Fibroblast of lung (primary cell): ENCODE measurements at regions not wholly inside any gene's neighbourhood (a gene's known extent, or its start where the extent isn't known, plus 50 kb on each side); places are given as distances from the start of the nearest gene placed in this dataset.
A peak's percentile ranks its signal among the peaks of the same experiment; 100 is the strongest.

Experiments used
- DNase-seq, 2 donors: peaks; one replicate each; pipeline versions ENCODE4 v3.0.0 to v3.0.0-alpha.2; 2010; ENCODE audit warnings: low read depth in 2 of 2
- H2AFZ ChIP-seq: 2 replicates; pipeline ENCODE4 v1.5.1; 2012; ENCODE audit warnings: low read length, control low read depth, inconsistent platforms
- H3K27ac ChIP-seq: 2 replicates; pipeline ENCODE4 v1.5.1; 2011; ENCODE audit warnings: low read length, control low read depth; ENCODE audit not compliant: insufficient read depth
- H3K27me3 ChIP-seq: 2 replicates; pipeline ENCODE4 v1.5.1; 2011; ENCODE audit warnings: mild to moderate bottlenecking, low read length; ENCODE audit not compliant: control insufficient read depth, insufficient read depth
- H3K36me3 ChIP-seq: 2 replicates; pipeline ENCODE4 v1.5.1; 2011; ENCODE audit warnings: low read length; ENCODE audit not compliant: control insufficient read depth, insufficient read depth
- H3K4me1 ChIP-seq: 2 replicates; pipeline ENCODE4 v1.5.1; 2011; ENCODE audit warnings: low read length; ENCODE audit not compliant: control insufficient read depth, insufficient read depth; ENCODE audit errors: extremely low read depth
- H3K4me2 ChIP-seq: 2 replicates; pipeline ENCODE4 v1.5.1; 2011; ENCODE audit warnings: low read length, control low read depth; ENCODE audit not compliant: insufficient read depth; ENCODE audit errors: extremely low read depth
- H3K4me3 ChIP-seq, 4 experiments: fragments of 200-600 bp in 1 of 4; sonication (generic) in 1 of 4; replicated peaks in 1 of 4; 2 replicates each; pipeline ENCODE4 v1.5.1; 2011 to 2016; ENCODE audit warnings: low read length in 4 of 4, low read depth in 3 of 4, mild to moderate bottlenecking in 3 of 4, control low read depth in 2 of 4, inconsistent platforms in 1 of 4, mixed read lengths in 1 of 4; ENCODE audit not compliant: insufficient read depth in 1 of 4; ENCODE audit errors: control extremely low read depth in 1 of 4
- H3K79me2 ChIP-seq: 2 replicates; pipeline ENCODE4 v1.5.1; 2012; ENCODE audit warnings: mild to moderate bottlenecking, low read length, inconsistent platforms; ENCODE audit not compliant: control insufficient read depth, insufficient read depth
- H3K9ac ChIP-seq: 2 replicates; pipeline ENCODE4 v1.5.1; 2011; ENCODE audit warnings: mild to moderate bottlenecking, low read length, control low read depth; ENCODE audit not compliant: insufficient read depth
- H3K9me3 ChIP-seq: 2 replicates; pipeline ENCODE4 v1.5.1; 2012; ENCODE audit warnings: low read depth, low read length; ENCODE audit not compliant: control insufficient read depth, insufficient read depth
- H4K20me1 ChIP-seq: 2 replicates; pipeline ENCODE4 v1.5.1; 2011; ENCODE audit warnings: low read length; ENCODE audit not compliant: control insufficient read depth, insufficient read depth; ENCODE audit errors: extremely low read depth
- CTCF ChIP-seq, 2 donors: IDR thresholded peaks in 1 of 2; conservative IDR thresholded peaks in 1 of 2; 1 replicate in 1 of 2; 2 replicates in 1 of 2; pipeline ENCODE4 v1.5.1; 2011 to 2012; ENCODE audit warnings: low read length in 2 of 2, control low read depth in 1 of 2, inconsistent platforms in 1 of 2, low read depth in 1 of 2, mild to moderate bottlenecking in 1 of 2
- EZH2 ChIP-seq: IDR thresholded peaks from 2 replicates; pipeline ENCODE4 v1.5.1; 2012; ENCODE audit warnings: low read length, control low read depth, mild to moderate bottlenecking; ENCODE audit errors: missing control alignments

DNA sequence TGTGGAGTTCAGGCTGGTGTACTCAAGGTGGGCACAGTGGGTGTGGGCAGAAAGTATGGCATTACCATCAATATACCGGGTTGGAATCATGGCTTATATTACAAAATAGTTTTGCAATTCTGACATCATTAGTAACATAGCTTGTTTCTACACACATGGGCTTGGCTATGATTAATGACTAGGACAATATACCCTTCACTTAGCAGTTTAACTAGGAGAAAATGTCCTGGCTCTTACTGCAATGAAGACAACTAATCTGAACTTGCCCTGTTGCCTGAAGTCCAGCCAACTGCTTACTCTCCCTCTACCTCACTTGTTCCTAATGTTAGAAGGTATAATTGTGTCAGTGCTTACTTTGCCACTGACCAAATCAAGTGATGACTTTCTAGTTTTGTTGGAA lies 612.5 kb downstream of the EFNA5 start:
- H3K27me3 ChIP-seq: no peaks in the 10 kb centered on the region
- TF ChIP-seq CTCF (conservative IDR thresholded peaks at IDR 0.05 in 1 of 2, IDR thresholded peaks at IDR 0.05 in 1 of 2; ENCODE audit: low read depth in 1 of 2, low read length in 2 of 2): no peak
- no peak for TF ChIP-seq EZH2
- no peaks in the 10 kb centered on the region for H3K4me1 ChIP-seq
- no peak overlapping the region for H3K27ac ChIP-seq
- H3K9me3 ChIP-seq: no peaks in the 10 kb centered on the region
- H3K79me2 ChIP-seq: no peaks in the 10 kb centered on the region
- H3K36me3 ChIP-seq: no peaks in the 10 kb centered on the region
- H3K4me3 ChIP-seq: no peak overlapping the region
- H3K4me2 ChIP-seq: no peak overlapping the region
- peak; percentile 4 to 19 for DNase-seq
- no peak overlapping the region for H2AFZ ChIP-seq
- H4K20me1 ChIP-seq: no peaks in the 10 kb centered on the region
- no peak overlapping the region for H3K9ac ChIP-seq

- Histone ChIP-seq H3K4me1 (no peaks in the 10 kb centered on the region), H3K4me2 (no peak overlapping the region), H3K27ac (no peak overlapping the region), H3K79me2 (no peaks in the 10 kb centered on the region), H3K36me3 (no peaks in the 10 kb centered on the region), H3K27me3 (no peaks in the 10 kb centered on the region), H3K9ac (no peak overlapping the region), H4K20me1 (no peaks in the 10 kb centered on the region), H2AFZ (no peak overlapping the region), H3K9me3 (no peaks in the 10 kb centered on the region), H3K4me3 (no peak overlapping the region)
- no peak for DNase-seq
- TF ChIP-seq CTCF (conservative IDR thresholded peaks at IDR 0.05 in 1 of 2, IDR thresholded peaks at IDR 0.05 in 1 of 2; ENCODE audit: low read depth in 1 of 2, low read length in 2 of 2) (no peak), EZH2 (no peak)
Measured at GRCh38 chr5:107056278-107056677, 614.5 kb downstream of the EFNA5 start.

- Histone ChIP-seq H3K4me2 (no peak overlapping the region), H3K27ac (no peak overlapping the region), H3K79me2 (no peaks in the 10 kb centered on the region), H4K20me1 (no peaks in the 10 kb centered on the region), H3K9me3 (no peaks in the 10 kb centered on the region), H3K9ac (no peak overlapping the region), H3K4me1 (no peaks in the 10 kb centered on the region), H2AFZ (no peak overlapping the region), H3K27me3 (no peaks in the 10 kb centered on the region), H3K36me3 (no peaks in the 10 kb centered on the region), H3K4me3 (no peak overlapping the region)
- no peak for DNase-seq
- TF ChIP-seq EZH2 (no peak), CTCF (conservative IDR thresholded peaks at IDR 0.05 in 1 of 2, IDR thresholded peaks at IDR 0.05 in 1 of 2; ENCODE audit: low read depth in 1 of 2, low read length in 2 of 2) (no peak)
Measured at GRCh38 chr5:107047048-107047447, 623.7 kb downstream of the EFNA5 start.
